ENCODE measurements at regions not wholly inside any gene's neighbourhood (a gene's known extent, or its start where the extent isn't known, plus 50 kb on each side); places are given as distances from the start of the nearest gene placed in this dataset.

DNA sequence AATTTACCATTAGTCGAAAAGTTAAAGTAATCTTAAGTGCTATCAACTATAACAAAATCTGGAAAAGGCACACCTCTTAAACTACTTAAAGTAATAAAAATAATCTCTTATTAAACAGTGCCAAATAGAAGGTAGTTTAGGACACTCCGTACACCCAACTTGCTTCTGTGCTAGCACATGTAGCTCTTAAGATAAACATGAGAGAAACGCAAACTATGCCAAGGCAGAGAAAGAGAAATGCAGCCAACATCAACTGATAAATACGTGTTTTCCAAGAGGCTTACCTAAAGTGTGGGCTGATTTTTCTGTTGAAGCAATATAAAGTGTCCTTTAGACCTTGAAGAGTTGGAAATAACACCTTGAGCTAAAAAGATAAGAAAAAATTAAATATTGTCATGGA, 480.6 kb upstream of the DAB2 start:
- Histone ChIP-seq H3K4me1 (ENCODE audit: insufficient read depth, low read length, poor library complexity, severe bottlenecking) (no peaks in the 10 kb centered on the region), H3K4me3 (ENCODE audit: low read depth, low read length, poor library complexity, severe bottlenecking) (no peak overlapping the region), H3K36me3 (ENCODE audit: insufficient read depth, low read length, poor library complexity, severe bottlenecking) (no peaks in the 10 kb centered on the region), H3K9me3 (ENCODE audit: low read depth, low read length, poor library complexity, severe bottlenecking) (no peaks in the 10 kb centered on the region), H3K27me3 (replicated peaks; ENCODE audit: insufficient read depth, low read depth, low read length, poor library complexity) (no peaks in the 10 kb centered on the region), H3K27ac (ENCODE audit: low read depth, low read length, poor library complexity, severe bottlenecking) (no peak overlapping the region)
- BruUV-seq (replicated peaks): no TSS peak
- no peak for DNase-seq (ENCODE audit: low spot score)
- TF ChIP-seq EZH2 (IDR thresholded peaks at IDR 0.05; ENCODE audit: borderline replicate concordance, low read depth, low read length, poor library complexity, severe bottlenecking) (no peak), CTCF (conservative IDR thresholded peaks at IDR 0.05; ENCODE audit: low read depth, low read length) (no peak)
- POLR2A ChIA-PET (ENCODE audit: low non-redundant PET): interaction anchor here (0.7 kb wide), 1 partner anchor 182 kb away, joined by 3 read pairs; no protein-coding TSS in a partner anchor
- CTCF ChIA-PET: no interaction called here
- intact Hi-C loops (cut with micrococcal nuclease; ENCODE audit: unreplicated experiment): no loop called here

DNA sequence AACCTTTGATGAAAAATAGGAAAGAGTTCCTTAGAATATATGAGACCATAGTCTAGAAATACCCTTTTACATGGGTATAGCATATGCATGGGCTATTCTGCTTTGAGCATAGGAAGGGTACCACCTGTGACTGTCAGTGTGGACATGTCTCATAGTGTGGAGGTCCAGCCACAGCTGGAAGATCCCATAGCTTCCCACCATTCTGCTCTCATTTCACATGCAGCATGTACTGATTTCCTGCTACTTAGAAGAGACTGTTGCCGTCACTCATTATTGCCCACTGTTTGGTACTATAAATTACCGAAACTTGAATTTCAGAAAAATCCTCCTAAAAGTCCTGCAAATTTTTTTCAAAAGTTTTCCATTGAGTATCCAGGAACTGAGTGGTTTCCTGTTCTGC, 477.8 kb upstream of the DAB2 start:
- TF ChIP-seq EZH2 (IDR thresholded peaks at IDR 0.05; ENCODE audit: borderline replicate concordance, low read depth, low read length, poor library complexity, severe bottlenecking): no peak
- TF ChIP-seq CTCF (conservative IDR thresholded peaks at IDR 0.05; ENCODE audit: low read depth, low read length): no peak
- no peak overlapping the region for H3K4me3 ChIP-seq (ENCODE audit: low read depth, low read length, poor library complexity, severe bottlenecking)
- DNase-seq (ENCODE audit: low spot score): no peak
- no peaks in the 10 kb centered on the region for H3K27me3 ChIP-seq (replicated peaks; ENCODE audit: insufficient read depth, low read depth, low read length, poor library complexity)
- intact Hi-C loops (cut with micrococcal nuclease; ENCODE audit: unreplicated experiment): no loop called here
- no peaks in the 10 kb centered on the region for H3K36me3 ChIP-seq (ENCODE audit: insufficient read depth, low read length, poor library complexity, severe bottlenecking)
- no peak overlapping the region for H3K27ac ChIP-seq (ENCODE audit: low read depth, low read length, poor library complexity, severe bottlenecking)
- H3K4me1 ChIP-seq (ENCODE audit: insufficient read depth, low read length, poor library complexity, severe bottlenecking): no peaks in the 10 kb centered on the region
- ChIA-PET POLR2A (ENCODE audit: low non-redundant PET) (no interaction called here), CTCF (no interaction called here)
- H3K9me3 ChIP-seq (ENCODE audit: low read depth, low read length, poor library complexity, severe bottlenecking): no peaks in the 10 kb centered on the region
- no TSS peak for BruUV-seq (replicated peaks)

- H3K4me1 ChIP-seq (ENCODE audit: insufficient read depth, low read length, poor library complexity, severe bottlenecking): no peaks in the 10 kb centered on the region
- TF ChIP-seq CTCF (conservative IDR thresholded peaks at IDR 0.05; ENCODE audit: low read depth, low read length): no peak
- no peak for TF ChIP-seq EZH2 (IDR thresholded peaks at IDR 0.05; ENCODE audit: borderline replicate concordance, low read depth, low read length, poor library complexity, severe bottlenecking)
- BruUV-seq (replicated peaks): no TSS peak
- no peak overlapping the region for H3K27ac ChIP-seq (ENCODE audit: low read depth, low read length, poor library complexity, severe bottlenecking)
- no peak overlapping the region for H3K4me3 ChIP-seq (ENCODE audit: low read depth, low read length, poor library complexity, severe bottlenecking)
- H3K27me3 ChIP-seq (replicated peaks; ENCODE audit: insufficient read depth, low read depth, low read length, poor library complexity): no peaks in the 10 kb centered on the region
- CTCF ChIA-PET: no interaction called here
- intact Hi-C loops (cut with micrococcal nuclease; ENCODE audit: unreplicated experiment): no loop called here
- DNase-seq (ENCODE audit: low spot score): no peak
- POLR2A ChIA-PET (ENCODE audit: low non-redundant PET): no interaction called here
- H3K9me3 ChIP-seq (ENCODE audit: low read depth, low read length, poor library complexity, severe bottlenecking): no peaks in the 10 kb centered on the region
- no peaks in the 10 kb centered on the region for H3K36me3 ChIP-seq (ENCODE audit: insufficient read depth, low read length, poor library complexity, severe bottlenecking)
Measured at GRCh38 chr5:39898731-39899130, 474.0 kb upstream of the DAB2 start.

Data from A673 (cell line).